ENCODE measurements at regions not wholly inside any gene's neighbourhood (a gene's known extent, or its start where the extent isn't known, plus 50 kb on each side); places are given as distances from the start of the nearest gene placed in this dataset.

DNA sequence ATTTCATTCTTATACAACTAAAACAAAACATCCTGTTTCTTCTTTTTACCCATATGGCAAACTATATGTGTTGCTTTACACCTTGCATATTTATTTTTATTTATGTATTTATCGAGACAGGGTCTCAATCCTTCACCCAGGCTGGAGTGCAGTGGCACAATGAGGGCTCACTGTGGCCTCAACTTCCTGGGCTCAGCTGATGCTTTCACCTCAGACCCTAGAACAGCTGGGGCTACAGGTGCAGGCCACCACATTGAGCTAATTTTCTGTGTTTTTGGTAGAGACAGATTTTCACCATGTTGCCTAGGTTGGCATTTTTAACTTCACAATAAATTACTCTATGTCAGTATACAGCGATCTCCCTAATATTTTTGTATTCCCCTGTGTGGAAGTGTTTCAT, 522.0 kb downstream of the MBD2 start:
- TF ChIP-seq, protein P1, sequence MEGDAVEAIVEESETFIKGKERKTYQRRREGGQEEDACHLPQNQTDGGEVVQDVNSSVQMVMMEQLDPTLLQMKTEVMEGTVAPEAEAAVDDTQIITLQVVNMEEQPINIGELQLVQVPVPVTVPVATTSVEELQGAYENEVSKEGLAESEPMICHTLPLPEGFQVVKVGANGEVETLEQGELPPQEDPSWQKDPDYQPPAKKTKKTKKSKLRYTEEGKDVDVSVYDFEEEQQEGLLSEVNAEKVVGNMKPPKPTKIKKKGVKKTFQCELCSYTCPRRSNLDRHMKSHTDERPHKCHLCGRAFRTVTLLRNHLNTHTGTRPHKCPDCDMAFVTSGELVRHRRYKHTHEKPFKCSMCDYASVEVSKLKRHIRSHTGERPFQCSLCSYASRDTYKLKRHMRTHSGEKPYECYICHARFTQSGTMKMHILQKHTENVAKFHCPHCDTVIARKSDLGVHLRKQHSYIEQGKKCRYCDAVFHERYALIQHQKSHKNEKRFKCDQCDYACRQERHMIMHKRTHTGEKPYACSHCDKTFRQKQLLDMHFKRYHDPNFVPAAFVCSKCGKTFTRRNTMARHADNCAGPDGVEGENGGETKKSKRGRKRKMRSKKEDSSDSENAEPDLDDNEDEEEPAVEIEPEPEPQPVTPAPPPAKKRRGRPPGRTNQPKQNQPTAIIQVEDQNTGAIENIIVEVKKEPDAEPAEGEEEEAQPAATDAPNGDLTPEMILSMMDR (CRISPR knock-in tag; IDR thresholded peaks at IDR 0.05) = no peak
- no peak for TF ChIP-seq GTF2F1 (IDR thresholded peaks at IDR 0.05; ENCODE audit: low read length)
- no peak for TF ChIP-seq MXI1 (IDR thresholded peaks at IDR 0.05; ENCODE audit: borderline replicate concordance, low read depth, low read length)
- no peak for TF ChIP-seq TAF15 (IDR thresholded peaks at IDR 0.05; ENCODE audit: low read depth, low read length, poor library complexity, severe bottlenecking)
- TF ChIP-seq SP140L (CRISPR knock-in tag; IDR thresholded peaks at IDR 0.05; ENCODE audit: borderline replicate concordance) = no peak
- no peak for TF ChIP-seq ZFX (CRISPR knock-in tag; IDR thresholded peaks at IDR 0.05; ENCODE audit: low read depth)
- no peak for TF ChIP-seq TBL1XR1 (IDR thresholded peaks at IDR 0.05; ENCODE audit: borderline replicate concordance, low read length, partially characterized antibody)
- TF ChIP-seq, protein P2, sequence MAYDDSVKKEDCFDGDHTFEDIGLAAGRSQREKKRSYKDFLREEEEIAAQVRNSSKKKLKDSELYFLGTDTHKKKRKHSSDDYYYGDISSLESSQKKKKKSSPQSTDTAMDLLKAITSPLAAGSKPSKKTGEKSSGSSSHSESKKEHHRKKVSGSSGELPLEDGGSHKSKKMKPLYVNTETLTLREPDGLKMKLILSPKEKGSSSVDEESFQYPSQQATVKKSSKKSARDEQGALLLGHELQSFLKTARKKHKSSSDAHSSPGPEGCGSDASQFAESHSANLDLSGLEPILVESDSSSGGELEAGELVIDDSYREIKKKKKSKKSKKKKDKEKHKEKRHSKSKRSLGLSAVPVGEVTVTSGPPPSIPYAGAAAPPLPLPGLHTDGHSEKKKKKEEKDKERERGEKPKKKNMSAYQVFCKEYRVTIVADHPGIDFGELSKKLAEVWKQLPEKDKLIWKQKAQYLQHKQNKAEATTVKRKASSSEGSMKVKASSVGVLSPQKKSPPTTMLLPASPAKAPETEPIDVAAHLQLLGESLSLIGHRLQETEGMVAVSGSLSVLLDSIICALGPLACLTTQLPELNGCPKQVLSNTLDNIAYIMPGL (CRISPR knock-in tag; IDR thresholded peaks at IDR 0.05; ENCODE audit: borderline replicate concordance in 1 of 2, low read depth in 1 of 2) = no peak
- TF ChIP-seq, protein P3, sequence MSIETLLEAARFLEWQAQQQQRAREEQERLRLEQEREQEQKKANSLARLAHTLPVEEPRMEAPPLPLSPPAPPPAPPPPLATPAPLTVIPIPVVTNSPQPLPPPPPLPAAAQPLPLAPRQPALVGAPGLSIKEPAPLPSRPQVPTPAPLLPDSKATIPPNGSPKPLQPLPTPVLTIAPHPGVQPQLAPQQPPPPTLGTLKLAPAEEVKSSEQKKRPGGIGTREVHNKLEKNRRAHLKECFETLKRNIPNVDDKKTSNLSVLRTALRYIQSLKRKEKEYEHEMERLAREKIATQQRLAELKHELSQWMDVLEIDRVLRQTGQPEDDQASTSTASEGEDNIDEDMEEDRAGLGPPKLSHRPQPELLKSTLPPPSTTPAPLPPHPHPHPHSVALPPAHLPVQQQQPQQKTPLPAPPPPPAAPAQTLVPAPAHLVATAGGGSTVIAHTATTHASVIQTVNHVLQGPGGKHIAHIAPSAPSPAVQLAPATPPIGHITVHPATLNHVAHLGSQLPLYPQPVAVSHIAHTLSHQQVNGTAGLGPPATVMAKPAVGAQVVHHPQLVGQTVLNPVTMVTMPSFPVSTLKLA (IDR thresholded peaks at IDR 0.05) = no peak
- TF ChIP-seq, protein P4, sequence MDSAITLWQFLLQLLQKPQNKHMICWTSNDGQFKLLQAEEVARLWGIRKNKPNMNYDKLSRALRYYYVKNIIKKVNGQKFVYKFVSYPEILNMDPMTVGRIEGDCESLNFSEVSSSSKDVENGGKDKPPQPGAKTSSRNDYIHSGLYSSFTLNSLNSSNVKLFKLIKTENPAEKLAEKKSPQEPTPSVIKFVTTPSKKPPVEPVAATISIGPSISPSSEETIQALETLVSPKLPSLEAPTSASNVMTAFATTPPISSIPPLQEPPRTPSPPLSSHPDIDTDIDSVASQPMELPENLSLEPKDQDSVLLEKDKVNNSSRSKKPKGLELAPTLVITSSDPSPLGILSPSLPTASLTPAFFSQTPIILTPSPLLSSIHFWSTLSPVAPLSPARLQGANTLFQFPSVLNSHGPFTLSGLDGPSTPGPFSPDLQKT (CRISPR knock-in tag; IDR thresholded peaks at IDR 0.05; ENCODE audit: borderline replicate concordance) = no peak
- no peak for TF ChIP-seq EZH2 (conservative IDR thresholded peaks at IDR 0.05; ENCODE audit: low read depth, low read length)
- TF ChIP-seq, protein P5, sequence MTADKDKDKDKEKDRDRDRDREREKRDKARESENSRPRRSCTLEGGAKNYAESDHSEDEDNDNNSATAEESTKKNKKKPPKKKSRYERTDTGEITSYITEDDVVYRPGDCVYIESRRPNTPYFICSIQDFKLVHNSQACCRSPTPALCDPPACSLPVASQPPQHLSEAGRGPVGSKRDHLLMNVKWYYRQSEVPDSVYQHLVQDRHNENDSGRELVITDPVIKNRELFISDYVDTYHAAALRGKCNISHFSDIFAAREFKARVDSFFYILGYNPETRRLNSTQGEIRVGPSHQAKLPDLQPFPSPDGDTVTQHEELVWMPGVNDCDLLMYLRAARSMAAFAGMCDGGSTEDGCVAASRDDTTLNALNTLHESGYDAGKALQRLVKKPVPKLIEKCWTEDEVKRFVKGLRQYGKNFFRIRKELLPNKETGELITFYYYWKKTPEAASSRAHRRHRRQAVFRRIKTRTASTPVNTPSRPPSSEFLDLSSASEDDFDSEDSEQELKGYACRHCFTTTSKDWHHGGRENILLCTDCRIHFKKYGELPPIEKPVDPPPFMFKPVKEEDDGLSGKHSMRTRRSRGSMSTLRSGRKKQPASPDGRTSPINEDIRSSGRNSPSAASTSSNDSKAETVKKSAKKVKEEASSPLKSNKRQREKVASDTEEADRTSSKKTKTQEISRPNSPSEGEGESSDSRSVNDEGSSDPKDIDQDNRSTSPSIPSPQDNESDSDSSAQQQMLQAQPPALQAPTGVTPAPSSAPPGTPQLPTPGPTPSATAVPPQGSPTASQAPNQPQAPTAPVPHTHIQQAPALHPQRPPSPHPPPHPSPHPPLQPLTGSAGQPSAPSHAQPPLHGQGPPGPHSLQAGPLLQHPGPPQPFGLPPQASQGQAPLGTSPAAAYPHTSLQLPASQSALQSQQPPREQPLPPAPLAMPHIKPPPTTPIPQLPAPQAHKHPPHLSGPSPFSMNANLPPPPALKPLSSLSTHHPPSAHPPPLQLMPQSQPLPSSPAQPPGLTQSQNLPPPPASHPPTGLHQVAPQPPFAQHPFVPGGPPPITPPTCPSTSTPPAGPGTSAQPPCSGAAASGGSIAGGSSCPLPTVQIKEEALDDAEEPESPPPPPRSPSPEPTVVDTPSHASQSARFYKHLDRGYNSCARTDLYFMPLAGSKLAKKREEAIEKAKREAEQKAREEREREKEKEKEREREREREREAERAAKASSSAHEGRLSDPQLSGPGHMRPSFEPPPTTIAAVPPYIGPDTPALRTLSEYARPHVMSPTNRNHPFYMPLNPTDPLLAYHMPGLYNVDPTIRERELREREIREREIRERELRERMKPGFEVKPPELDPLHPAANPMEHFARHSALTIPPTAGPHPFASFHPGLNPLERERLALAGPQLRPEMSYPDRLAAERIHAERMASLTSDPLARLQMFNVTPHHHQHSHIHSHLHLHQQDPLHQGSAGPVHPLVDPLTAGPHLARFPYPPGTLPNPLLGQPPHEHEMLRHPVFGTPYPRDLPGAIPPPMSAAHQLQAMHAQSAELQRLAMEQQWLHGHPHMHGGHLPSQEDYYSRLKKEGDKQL (CRISPR knock-in tag; IDR thresholded peaks at IDR 0.05; ENCODE audit: low read depth) = no peak

Measured in HepG2 (cell line).